GM12878 (cell line): ENCODE measurements at regions not wholly inside any gene's neighbourhood (a gene's known extent, or its start where the extent isn't known, plus 50 kb on each side); places are given as distances from the start of the nearest gene placed in this dataset.

Source experiments
- ATAC-seq: fragments of 200-7000 bp; cut with Tn5 transposase; 3 replicates; pipeline ENCODE4 v1.9.1; 2020; ENCODE audit warnings: mild to moderate bottlenecking, moderate library complexity
- BruUV-seq: library from RNA; stranded (reverse); fragments of 400-500 nt; replicated peaks from 2 replicates; lab custom pipeline; 2021; lab: Mats Ljungman, UMichigan
- CTCF ChIA-PET: fragments of 300-600 bp; sonication (Branson Sonifier 250); formaldehyde crosslinking; extraction: SDS; loops from one replicate; lab custom pipeline; 2021; ENCODE audit warnings: inconsistent platforms; lab: Yijun Ruan, JAX
- POLR2A ChIA-PET: fragments of 350-600 bp; formaldehyde crosslinking; extraction: SDS; loops from one replicate; lab custom pipeline; 2021; ENCODE audit warnings: inconsistent platforms; lab: Charles Lee
- RAD21 ChIA-PET: fragments of 300-600 bp; sonication (Branson Sonifier 250); formaldehyde crosslinking; loops from one replicate; lab custom pipeline; 2023; ENCODE audit warnings: antibody characterized with exemption; ENCODE audit not compliant: unreplicated experiment; lab: Charles Lee
- SMC1A ChIA-PET: fragments of 300-600 bp; sonication (Branson Sonifier 250); formaldehyde crosslinking; loops from one replicate; lab custom pipeline; 2023; ENCODE audit not compliant: unreplicated experiment, uncharacterized antibody; lab: Charles Lee
- DNase-seq: peaks from one replicate; pipeline ENCODE4 v3.0.0-alpha.2; 2011; ENCODE audit warnings: low read depth, low spot score
- FAIRE-seq: peaks from 3 replicates; lab custom pipeline; 2011; peaks lifted over from hg19 to GRCh38; lab: Jason Lieb, UNC
- H2AFZ ChIP-seq: 2 replicates; pipeline ENCODE4 v1.6.0; 2011; ENCODE audit warnings: low read depth, low read length, control low read depth; ENCODE audit not compliant: control insufficient read depth
- H3K27ac ChIP-seq: 2 replicates; pipeline ENCODE4 v1.5.1; 2011; ENCODE audit warnings: control low read depth; ENCODE audit not compliant: control insufficient read depth, insufficient read depth
- H3K27me3 ChIP-seq, 2 experiments: replicated peaks in 1 of 2; 2 replicates each; pipeline versions ENCODE4 v1.6.0 to v1.6.1; 2011; ENCODE audit warnings: low read length in 1 of 2; ENCODE audit not compliant: control insufficient read depth in 2 of 2, insufficient read depth in 2 of 2
- H3K36me3 ChIP-seq, 2 experiments: 2 replicates each; pipeline ENCODE4 v1.5.1; 2011; ENCODE audit warnings: low read length in 1 of 2; ENCODE audit not compliant: control insufficient read depth in 2 of 2, insufficient read depth in 2 of 2
- H3K4me1 ChIP-seq: 2 replicates; pipeline ENCODE4 v1.6.1; 2011; ENCODE audit warnings: mild to moderate bottlenecking, low read length, moderate library complexity, mixed read lengths; ENCODE audit not compliant: control insufficient read depth, insufficient read depth
- H3K4me2 ChIP-seq: 2 replicates; pipeline ENCODE4 v1.6.0; 2011; ENCODE audit warnings: control low read depth; ENCODE audit not compliant: control insufficient read depth, insufficient read depth
- H3K4me3 ChIP-seq: fragments of 200-600 bp; sonication (generic); 2 replicates; pipeline ENCODE4 v1.5.1; 2016
- H3K79me2 ChIP-seq: 2 replicates; pipeline ENCODE4 v1.6.0; 2011; ENCODE audit warnings: low read length; ENCODE audit not compliant: control insufficient read depth, insufficient read depth
- H3K9ac ChIP-seq: 2 replicates; pipeline ENCODE4 v1.8.0; 2011; ENCODE audit warnings: low read length, control low read depth, mixed read lengths; ENCODE audit not compliant: control insufficient read depth, insufficient read depth
- H3K9me3 ChIP-seq: replicated peaks from 3 replicates; pipeline ENCODE4 v1.5.1; 2011; ENCODE audit warnings: mild to moderate bottlenecking, low read length; ENCODE audit not compliant: control insufficient read depth, insufficient read depth
- H4K20me1 ChIP-seq: 2 replicates; pipeline ENCODE4 v1.6.0; 2011; ENCODE audit not compliant: control insufficient read depth, insufficient read depth
- ATF3 ChIP-seq: IDR thresholded peaks from 2 replicates; pipeline ENCODE4 v1.6.1; 2011; ENCODE audit warnings: low read depth, mild to moderate bottlenecking, low read length, moderate library complexity, borderline replicate concordance; ENCODE audit errors: extremely low read depth
- BCL11A ChIP-seq: IDR thresholded peaks from 2 replicates; pipeline ENCODE4 v1.6.1; 2011; ENCODE audit warnings: low read depth, low read length
- FOS ChIP-seq: IDR thresholded peaks from 3 replicates; pipeline ENCODE4 v1.6.1; 2011; ENCODE audit warnings: borderline replicate concordance; ENCODE audit not compliant: insufficient read length; ENCODE audit errors: extremely low read depth
- KAT2A ChIP-seq: conservative IDR thresholded peaks from 2 replicates; pipeline ENCODE4 v1.6.1; 2011; ENCODE audit warnings: low read depth, low read length; ENCODE audit not compliant: control insufficient read depth
- SREBF1 ChIP-seq: IDR thresholded peaks from 2 replicates; pipeline ENCODE4 v1.6.1; 2012; ENCODE audit warnings: mild to moderate bottlenecking, low read length
- TAF1 ChIP-seq: IDR thresholded peaks from 2 replicates; pipeline ENCODE4 v1.6.1; 2011; ENCODE audit warnings: mild to moderate bottlenecking, low read depth, low read length, borderline replicate concordance
- TARDBP ChIP-seq: IDR thresholded peaks from 2 replicates; pipeline ENCODE4 v1.6.1; 2016; ENCODE audit warnings: borderline replicate concordance
- TCF12 ChIP-seq: IDR thresholded peaks from 2 replicates; pipeline ENCODE4 v1.6.1; 2011; ENCODE audit warnings: low read depth, mild to moderate bottlenecking, low read length
- USF2 ChIP-seq: IDR thresholded peaks from 2 replicates; pipeline ENCODE4 v1.6.1; 2011; ENCODE audit warnings: low read depth, low read length, improper control_type of control experiment, borderline replicate concordance
- ZNF207 ChIP-seq: fragments of 450-650 bp; IDR thresholded peaks from 2 replicates; pipeline ENCODE4 v1.6.1; 2014; ENCODE audit warnings: antibody characterized with exemption, mild to moderate bottlenecking, borderline replicate concordance
- ZNF24 ChIP-seq: fragments of 450-650 bp; IDR thresholded peaks from 2 replicates; pipeline ENCODE4 v1.6.1; 2017; ENCODE audit warnings: antibody characterized with exemption, mild to moderate bottlenecking
- WGBS: methylation state at CpG from one replicate; pipeline ENCODE4 v1.1.6; 2016; ENCODE audit warnings: low lambda C conversion rate; ENCODE audit not compliant: insufficient replicate concordance, insufficient coverage; ENCODE audit errors: missing lambda C conversion rate; 5-methylcytosine and 5-hydroxymethylcytosine counted together
- in situ Hi-C: fragments of 300-500 bp; cut with MboI; formaldehyde crosslinking; loops from 9 replicates; pipeline ENCODE4 v1.14.3; 2018; ENCODE audit warnings: mixed read lengths
- intact Hi-C: fragments of 100-400 bp; cut with micrococcal nuclease; formaldehyde crosslinking; loops from one replicate; pipeline ENCODE4 v1.14.2; 2022; ENCODE audit not compliant: unreplicated experiment
- TF ChIP-seq, protein P1 (sequence below): fragments of 450-650 bp; IDR thresholded peaks from 2 replicates; pipeline ENCODE4 v1.6.1; 2017; ENCODE audit warnings: antibody characterized with exemption, mild to moderate bottlenecking, moderate library complexity
- TF ChIP-seq, protein P2 (sequence below): fragments of 450-650 bp; IDR thresholded peaks from 2 replicates; pipeline ENCODE4 v1.6.1; 2016; ENCODE audit warnings: mild to moderate bottlenecking

GRCh38 chr6:139862311-139862710, 487.9 kb upstream of the CITED2 start (continued):
- TF ChIP-seq, protein P1, sequence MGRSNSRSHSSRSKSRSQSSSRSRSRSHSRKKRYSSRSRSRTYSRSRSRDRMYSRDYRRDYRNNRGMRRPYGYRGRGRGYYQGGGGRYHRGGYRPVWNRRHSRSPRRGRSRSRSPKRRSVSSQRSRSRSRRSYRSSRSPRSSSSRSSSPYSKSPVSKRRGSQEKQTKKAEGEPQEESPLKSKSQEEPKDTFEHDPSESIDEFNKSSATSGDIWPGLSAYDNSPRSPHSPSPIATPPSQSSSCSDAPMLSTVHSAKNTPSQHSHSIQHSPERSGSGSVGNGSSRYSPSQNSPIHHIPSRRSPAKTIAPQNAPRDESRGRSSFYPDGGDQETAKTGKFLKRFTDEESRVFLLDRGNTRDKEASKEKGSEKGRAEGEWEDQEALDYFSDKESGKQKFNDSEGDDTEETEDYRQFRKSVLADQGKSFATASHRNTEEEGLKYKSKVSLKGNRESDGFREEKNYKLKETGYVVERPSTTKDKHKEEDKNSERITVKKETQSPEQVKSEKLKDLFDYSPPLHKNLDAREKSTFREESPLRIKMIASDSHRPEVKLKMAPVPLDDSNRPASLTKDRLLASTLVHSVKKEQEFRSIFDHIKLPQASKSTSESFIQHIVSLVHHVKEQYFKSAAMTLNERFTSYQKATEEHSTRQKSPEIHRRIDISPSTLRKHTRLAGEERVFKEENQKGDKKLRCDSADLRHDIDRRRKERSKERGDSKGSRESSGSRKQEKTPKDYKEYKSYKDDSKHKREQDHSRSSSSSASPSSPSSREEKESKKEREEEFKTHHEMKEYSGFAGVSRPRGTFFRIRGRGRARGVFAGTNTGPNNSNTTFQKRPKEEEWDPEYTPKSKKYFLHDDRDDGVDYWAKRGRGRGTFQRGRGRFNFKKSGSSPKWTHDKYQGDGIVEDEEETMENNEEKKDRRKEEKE, result no peak
- TF ChIP-seq KAT2A (no peak), ZNF207 (no peak), ATF3 (no peak), SREBF1 (no peak), TARDBP (no peak)
- TF ChIP-seq, all 136 proteins: peak for 0

- H4K20me1 ChIP-seq, result no peaks in the 10 kb centered on the region
- no peaks in the 10 kb centered on the region for H3K27me3 ChIP-seq
- no peak overlapping the region for H2AFZ ChIP-seq
- no peaks in the 10 kb centered on the region for H3K4me1 ChIP-seq
- no peak overlapping the region for H3K4me3 ChIP-seq
- no peak overlapping the region for H3K9ac ChIP-seq
- no TSS peak for BruUV-seq
- intact Hi-C loops (no loop called here), in situ Hi-C loops (no loop called here)
- no peak overlapping the region for H3K4me2 ChIP-seq
- no peak overlapping the region for H3K27ac ChIP-seq
- ChIA-PET POLR2A (no interaction called here), CTCF (no interaction called here), SMC1A (interaction anchor here (0.5 kb wide), 1 partner anchor 39 kb away, joined by 3 read pairs; no protein-coding TSS in a partner anchor), RAD21 (no interaction called here)
- no peak for ATAC-seq
- no peaks in the 10 kb centered on the region for H3K79me2 ChIP-seq
- no peak for DNase-seq
- 48% methylated on average over 4 of the region's 4 CpGs for WGBS
- no peaks in the 10 kb centered on the region for H3K9me3 ChIP-seq
- H3K36me3 ChIP-seq, result no peaks in the 10 kb centered on the region
- FAIRE-seq, result no peak
- TF ChIP-seq, protein P2, sequence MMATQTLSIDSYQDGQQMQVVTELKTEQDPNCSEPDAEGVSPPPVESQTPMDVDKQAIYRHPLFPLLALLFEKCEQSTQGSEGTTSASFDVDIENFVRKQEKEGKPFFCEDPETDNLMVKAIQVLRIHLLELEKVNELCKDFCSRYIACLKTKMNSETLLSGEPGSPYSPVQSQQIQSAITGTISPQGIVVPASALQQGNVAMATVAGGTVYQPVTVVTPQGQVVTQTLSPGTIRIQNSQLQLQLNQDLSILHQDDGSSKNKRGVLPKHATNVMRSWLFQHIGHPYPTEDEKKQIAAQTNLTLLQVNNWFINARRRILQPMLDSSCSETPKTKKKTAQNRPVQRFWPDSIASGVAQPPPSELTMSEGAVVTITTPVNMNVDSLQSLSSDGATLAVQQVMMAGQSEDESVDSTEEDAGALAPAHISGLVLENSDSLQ, result no peak
- TF ChIP-seq TCF12, result no peak
- no peak for TF ChIP-seq USF2
- no peak for TF ChIP-seq TAF1
- TF ChIP-seq BCL11A, result no peak
- no peak for TF ChIP-seq FOS
- TF ChIP-seq ZNF24, result no peak
Observed at GRCh38 chr6:139860203-139860602, 485.8 kb upstream of the CITED2 start.
